ENCODE measurements at regions not wholly inside any gene's neighbourhood (a gene's known extent, or its start where the extent isn't known, plus 50 kb on each side); places are given as distances from the start of the nearest gene placed in this dataset.

DNA sequence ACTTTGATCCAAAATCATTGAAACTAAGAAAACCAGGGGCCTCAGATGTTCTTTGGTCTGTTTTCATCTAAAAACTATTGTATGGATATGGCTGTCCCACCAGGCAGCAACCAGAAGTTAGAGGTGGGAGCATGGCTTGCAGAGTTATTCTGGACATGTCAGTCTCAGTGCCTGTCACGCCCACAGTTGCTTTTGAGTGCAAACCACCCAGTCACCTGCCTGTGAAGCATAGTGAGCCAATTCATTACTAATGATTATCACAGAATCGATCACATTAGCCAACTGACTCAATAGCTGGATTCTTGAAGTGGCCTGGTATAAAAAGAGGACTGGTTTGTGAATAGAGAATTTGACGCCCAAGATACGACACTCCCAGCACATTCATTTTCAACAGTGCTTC is 104.2 kb upstream of the SORBS2 start:
- TF ChIP-seq CTCF (IDR thresholded peaks at IDR 0.05), result no peak
- no peak for TF ChIP-seq EP300 (IDR thresholded peaks at IDR 0.05)

Data from ovary (tissue), 3 donors.